NCI-H2227 (cell line): ENCODE measurements at regions not wholly inside any gene's neighbourhood (a gene's known extent, or its start where the extent isn't known, plus 50 kb on each side); places are given as distances from the start of the nearest gene placed in this dataset.
"Not testable (repeated sequence)": the region's sequence is repeated elsewhere in the genome, so short reads cannot be mapped to it uniquely, and the experiment has no call there.

Experiments used
- DNase-seq: peaks from one replicate; lab custom pipeline; 2025; ENCODE audit not compliant: unreplicated experiment; lab: John Stamatoyannopoulos, UW

DNA sequence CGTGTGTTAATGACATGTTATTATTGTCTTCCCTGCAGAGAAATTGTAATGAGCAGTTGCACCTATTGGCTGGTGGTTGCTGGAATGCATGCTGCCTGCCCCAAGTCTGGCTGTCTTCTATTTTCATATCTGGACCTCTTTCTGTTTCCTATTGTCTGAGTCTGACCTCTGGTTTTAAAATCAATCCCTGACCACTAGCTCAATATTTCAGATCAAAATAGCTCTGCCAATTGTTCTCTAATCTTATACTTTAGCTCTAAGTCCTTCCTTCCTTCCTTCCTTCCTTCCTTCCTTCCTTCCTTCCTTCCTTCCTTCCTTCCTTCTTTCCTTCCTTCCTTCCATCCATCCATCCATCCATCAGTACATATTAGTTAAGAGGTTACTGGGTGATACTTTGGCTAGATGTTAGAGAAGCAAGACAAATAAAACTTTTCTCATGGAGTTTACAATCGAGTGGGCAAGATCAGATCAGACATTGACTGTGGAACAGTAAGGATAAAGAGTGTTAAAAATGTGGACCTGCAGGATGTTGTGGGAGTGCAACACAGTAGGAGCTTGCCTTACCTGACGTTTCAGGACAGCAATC lies 417.1 kb downstream of the SOCS6 start:
- DNase-seq, result peak; percentile 36

GRCh38 chr18:70700496-70700895 lies 411.7 kb downstream of the SOCS6 start:
- DNase-seq, result no peak

- DNase-seq, result no peak
Observed at GRCh38 chr18:70698574-70698973, 409.7 kb downstream of the SOCS6 start.

DNA sequence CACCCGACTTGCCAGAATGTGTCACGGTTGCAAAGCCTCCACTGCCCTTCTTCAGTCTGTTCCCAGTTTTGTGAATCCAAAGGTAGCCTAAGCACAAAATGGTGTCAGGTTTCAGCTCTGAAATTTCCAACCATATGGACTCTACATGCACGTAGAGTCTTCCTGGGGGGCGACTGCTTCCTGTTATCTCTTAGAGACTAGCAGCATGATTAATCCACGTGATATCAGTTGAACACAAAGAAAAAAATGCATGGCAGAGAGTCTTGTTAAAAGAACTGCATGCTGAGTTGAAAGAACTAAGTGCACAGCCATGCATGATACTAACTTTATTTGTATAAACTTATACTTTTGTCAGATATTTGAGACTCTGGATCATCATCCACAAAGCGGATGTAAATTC lies 404.4 kb downstream of the SOCS6 start:
- DNase-seq, result no peak

GRCh38 chr18:70689765-70690164 lies 400.9 kb downstream of the SOCS6 start:
- DNase-seq, result not testable (repeated sequence)

GRCh38 chr18:70688286-70688685 lies 399.4 kb downstream of the SOCS6 start:
- DNase-seq, result no peak

DNA sequence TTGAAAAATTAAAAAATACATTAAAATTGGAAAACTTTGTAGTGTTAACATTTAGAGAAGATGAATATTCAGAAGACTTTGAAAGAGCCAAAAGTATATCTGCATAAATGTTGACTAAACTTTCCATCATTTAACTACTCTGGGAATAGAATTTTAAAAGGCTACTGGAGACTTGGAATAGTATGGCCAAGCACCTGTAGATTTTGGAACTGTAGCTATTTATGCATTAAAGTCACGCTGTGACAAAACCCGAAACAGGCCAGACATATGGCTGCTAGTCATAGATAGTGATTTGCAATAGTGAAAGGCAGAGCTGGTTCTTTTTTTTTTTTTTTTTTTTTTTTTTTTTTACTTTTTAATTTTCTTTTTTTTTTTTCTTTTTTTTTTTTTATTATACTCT lies 396.0 kb downstream of the SOCS6 start:
- no peak for DNase-seq

- no peak for DNase-seq
Observed at GRCh38 chr18:70683263-70683662, 394.4 kb downstream of the SOCS6 start.

DNA sequence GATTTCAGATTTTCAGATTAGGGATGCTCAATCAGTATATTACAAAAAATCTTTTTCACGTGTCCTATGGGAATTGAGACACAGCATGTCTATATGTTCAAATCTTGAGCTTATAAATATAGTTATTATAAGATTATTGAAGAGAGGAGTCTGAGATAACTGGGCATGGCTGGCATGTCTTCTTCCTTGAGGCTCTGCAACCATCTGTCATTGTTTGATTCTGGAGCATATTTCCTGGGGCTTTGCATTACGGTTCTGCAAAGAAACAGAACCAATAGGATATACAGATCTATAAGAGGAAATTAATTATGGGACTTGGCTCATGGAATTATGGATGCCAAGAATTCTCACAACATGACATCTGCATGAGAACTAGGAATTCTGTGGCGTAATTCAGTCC lies 386.1 kb downstream of the SOCS6 start:
- DNase-seq, result no peak

DNA sequence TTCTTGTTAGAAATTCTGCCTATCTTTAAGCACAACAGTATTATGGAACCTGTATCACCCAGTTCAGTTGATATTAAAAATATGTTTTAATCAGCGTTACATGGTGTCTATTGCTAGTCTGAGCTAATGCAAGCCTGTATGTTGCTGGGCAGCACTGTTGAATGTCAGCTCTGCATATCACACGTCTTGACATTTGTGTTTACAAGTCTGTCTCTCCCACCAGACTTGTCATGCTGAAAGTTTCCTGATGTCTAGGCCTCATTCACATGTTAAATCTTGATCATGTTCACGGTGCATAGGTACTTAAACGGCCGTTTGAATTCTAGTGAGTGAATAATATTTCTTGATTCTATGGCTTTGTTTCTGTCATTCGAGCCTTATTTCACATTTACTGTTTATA lies 385.0 kb downstream of the SOCS6 start:
- no peak for DNase-seq

DNA sequence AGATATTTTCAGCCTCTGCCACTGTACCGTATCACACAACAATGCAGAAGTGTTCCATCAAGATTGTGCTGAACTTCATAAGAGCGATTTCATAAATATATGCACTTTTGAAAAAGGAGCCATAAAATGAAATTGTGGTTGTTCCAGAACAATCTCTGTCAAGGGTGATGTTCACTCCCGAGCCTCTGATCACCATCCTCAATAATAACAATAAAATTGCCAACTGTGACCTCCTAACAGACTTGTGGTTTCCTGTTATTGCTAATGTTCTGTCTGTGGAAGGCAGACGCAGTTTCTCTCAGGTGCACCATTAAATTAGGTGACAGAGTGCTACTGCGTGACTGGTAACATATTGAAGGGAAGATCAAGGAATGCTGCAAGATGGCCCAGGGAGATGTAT lies 383.7 kb downstream of the SOCS6 start:
- DNase-seq, result no peak

DNA sequence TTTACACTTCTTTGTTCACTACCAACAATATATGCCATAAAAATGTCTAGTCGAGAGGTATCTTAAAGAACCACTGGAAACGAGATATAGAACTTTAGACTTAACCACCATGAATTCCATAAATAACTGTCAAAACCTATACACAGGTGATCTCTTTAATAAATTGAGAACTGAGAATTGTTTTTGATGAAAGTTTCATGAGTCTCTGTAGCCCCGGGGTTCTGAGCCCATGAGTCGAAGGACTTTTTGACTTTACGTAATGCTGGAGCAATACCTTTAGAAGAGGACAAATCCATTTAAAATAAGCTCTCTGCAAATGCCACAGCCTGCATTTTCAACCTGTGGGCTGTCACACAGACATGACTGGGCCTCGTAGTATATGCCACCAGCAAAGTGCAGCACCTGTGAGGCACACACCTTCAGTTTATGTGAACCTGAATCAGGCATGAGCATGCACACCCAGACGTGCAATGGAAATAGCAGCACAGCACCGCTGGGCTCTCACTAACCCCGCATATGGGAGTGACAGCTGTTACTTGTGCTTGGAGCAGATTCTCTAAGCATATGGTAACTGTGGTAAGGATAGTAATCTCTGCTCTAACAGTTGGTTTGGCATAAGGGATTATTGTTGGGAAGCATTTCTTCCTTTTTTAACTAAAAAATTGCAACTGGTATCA lies 383.2 kb downstream of the SOCS6 start:
- no peak for DNase-seq

DNA sequence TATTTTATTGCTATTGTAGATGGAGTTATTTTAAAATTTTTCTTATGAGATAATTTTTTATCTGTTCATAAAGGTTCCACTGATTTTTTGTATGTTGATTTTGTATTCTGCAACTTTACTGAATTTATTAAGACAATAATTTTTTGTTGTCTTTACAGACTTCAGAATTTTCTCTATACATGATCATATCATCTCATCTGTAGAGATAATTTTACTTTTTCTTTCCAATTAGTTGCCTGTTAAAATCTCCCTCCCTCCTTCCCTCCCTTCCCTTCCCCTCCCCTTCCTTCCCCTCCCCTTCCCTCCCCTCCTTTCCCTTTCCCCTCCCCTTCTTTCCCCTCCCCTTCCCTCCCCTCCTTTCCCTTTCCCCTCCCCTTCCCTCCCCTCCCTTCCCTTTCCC lies 378.1 kb downstream of the SOCS6 start:
- no peak for DNase-seq

- DNase-seq, result no peak
Observed at GRCh38 chr18:70663141-70663540, 374.3 kb downstream of the SOCS6 start.

GRCh38 chr18:70662588-70662987 lies 373.7 kb downstream of the SOCS6 start:
- DNase-seq, result no peak

DNA sequence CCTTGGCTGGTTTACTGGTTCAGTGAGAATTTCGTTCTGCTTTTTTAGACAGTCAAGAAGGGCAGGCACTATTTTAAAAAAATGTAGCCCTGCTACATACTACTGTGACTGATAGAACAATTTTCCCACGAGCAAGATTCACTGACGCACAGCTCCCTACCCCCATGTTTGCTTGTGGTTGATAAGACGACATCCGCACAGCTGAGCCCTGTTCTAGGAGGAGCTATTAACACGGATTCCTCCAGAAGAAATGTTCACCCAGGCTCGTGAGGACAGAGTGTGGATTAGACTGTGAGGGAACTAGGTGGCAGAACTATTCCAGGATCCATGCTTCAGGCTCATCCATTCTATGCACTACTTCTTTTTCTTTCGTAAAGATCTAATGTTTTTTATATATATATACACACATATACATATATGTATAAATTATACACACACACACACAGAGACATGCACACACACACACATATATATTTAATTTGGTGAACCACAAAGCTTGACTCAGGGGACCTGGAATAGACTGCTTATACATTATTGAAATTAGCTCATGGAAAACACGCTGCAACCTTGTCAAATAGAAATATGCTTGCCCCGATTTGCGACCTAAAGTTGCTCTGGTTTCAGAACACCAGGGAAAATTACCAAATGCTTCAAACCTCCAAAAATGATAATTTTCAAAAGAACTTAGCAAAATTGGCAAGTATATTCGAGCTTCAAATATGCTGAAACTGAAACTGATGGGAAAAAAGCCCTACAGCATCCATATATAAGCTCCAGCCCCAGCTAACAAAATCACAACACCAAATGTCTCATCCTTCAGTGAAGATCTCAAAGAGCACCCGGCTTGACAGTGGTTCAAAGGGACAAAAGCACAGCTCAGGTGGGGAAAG lies 370.4 kb downstream of the SOCS6 start:
- DNase-seq, result no peak

DNA sequence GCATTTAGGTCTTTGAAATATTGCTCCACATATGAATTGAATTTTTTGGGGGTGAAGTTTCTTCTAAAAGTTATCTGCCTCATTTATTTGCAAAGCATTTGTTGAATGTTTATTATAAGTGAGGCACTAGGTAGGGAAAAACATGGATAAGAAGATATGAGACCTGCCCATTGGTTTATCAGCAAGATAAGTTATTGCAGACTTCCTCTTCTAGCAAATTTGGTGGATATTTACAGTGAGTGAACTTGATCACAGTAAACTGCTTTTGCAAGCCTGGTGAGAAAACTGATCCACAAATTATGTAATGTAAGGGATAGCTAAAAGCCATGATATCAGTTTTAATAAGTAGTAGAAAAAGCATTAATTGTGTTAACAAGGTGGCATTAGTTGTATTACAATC lies 364.8 kb downstream of the SOCS6 start:
- no peak for DNase-seq

- DNase-seq, result no peak
Observed at GRCh38 chr18:70650878-70651277, 362.0 kb downstream of the SOCS6 start.

GRCh38 chr18:70649683-70650082 lies 360.8 kb downstream of the SOCS6 start:
- DNase-seq, result no peak

- no peak for DNase-seq
Observed at GRCh38 chr18:70645971-70646370, 357.1 kb downstream of the SOCS6 start.

GRCh38 chr18:70643812-70644211 lies 355.0 kb downstream of the SOCS6 start:
- no peak for DNase-seq

DNA sequence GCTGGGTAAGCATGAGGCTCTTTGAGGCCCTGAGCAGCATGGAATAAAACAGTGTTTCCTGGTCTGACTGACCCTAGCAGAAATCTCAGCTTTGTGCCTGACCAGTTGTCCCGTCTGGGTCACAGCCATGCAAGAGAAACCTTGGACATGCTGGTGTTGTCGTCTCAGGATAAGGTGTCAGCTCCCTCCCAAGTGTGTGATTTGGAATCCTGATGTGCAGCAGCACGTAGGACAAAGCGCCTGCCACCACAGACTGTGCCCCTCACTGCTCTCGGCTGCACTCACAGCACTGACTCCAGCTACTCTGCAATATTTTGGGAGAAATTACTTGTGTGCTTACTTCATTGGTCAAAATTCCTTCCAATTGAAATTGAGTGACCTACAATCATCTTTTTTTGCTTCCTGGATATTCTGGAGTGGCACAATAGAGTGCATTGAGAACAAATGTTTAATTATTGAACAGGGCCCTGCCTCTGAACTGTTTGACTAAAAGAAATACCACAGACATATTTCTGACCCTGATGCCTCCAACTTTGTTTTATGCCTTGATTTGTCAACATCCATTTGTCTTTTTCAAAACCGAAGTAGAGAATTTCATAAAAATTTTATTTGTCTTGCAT lies 352.4 kb downstream of the SOCS6 start:
- no peak for DNase-seq
